Cerebellar nuclear complex (tissue), 1 donor: ENCODE measurements at regions not wholly inside any gene's neighbourhood (a gene's known extent, or its start where the extent isn't known, plus 50 kb on each side); places are given as distances from the start of the nearest gene placed in this dataset.

Experiments
- DNase-seq, 2 experiments: peaks; one replicate each; lab custom pipeline; 2025; lab: John Stamatoyannopoulos, UW

DNA sequence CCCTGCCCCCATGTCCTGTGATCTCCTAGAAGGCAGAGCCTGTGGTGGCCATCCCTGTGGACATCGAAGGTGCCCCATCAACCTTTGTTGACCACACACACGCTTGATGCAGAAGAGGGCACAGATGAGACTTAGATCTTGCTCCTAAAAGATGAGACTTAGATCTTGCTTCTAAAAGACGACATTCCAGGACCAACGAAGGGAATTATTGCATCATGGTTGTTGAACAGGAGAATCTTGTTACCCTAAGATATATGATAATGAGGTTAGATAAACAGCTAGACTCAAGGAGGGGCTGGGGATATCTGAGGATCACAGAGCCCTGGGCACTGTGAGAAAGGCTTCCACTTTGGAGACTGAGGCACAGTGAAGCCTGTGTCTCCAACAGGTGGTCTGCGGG lies 91.1 kb upstream of the WSCD2 start:
- DNase-seq = no peak

DNA sequence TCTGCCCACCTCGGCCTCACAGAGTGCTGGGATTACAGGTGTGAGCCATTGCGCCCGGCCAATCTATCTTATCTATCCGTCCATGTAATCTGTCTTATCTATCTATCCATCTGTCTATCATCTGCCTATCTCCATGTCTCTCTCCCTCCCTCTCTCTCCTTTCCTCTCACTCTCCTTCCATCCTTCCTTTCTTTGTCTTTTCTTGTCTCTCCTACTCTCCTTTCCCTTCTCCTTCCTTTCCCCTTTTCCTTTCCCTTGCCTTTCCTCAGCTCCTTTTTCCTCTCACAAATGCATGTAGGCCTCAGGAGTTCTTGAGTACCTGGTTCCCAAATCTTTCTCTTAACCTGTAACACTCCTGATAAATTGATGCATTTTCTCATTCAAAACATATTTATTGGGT lies 89.3 kb upstream of the WSCD2 start:
- no peak for DNase-seq

- no peak for DNase-seq
These were observed 88.1 kb upstream of the WSCD2 start for GRCh38 chr12:108040947-108041346.

DNA sequence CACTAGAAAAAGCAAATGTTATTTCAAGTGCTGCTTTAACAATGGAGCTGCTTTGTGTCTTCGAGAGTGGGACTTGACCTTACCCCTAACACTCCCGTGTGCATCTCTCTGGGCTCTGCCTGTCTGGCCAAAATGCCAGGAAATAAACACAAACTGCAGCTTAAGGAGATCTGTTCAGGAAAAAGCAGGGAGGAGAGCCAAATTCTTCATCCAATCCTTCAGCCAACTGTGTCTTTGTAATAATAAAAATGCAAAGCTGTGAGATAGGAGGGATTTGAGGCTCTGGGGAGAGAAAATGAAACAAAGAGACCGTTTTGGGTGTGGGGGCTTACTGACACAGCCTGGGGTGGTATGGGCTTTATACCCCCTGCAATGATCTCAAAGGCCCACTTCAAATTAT lies 85.8 kb upstream of the WSCD2 start:
- no peak for DNase-seq

DNA sequence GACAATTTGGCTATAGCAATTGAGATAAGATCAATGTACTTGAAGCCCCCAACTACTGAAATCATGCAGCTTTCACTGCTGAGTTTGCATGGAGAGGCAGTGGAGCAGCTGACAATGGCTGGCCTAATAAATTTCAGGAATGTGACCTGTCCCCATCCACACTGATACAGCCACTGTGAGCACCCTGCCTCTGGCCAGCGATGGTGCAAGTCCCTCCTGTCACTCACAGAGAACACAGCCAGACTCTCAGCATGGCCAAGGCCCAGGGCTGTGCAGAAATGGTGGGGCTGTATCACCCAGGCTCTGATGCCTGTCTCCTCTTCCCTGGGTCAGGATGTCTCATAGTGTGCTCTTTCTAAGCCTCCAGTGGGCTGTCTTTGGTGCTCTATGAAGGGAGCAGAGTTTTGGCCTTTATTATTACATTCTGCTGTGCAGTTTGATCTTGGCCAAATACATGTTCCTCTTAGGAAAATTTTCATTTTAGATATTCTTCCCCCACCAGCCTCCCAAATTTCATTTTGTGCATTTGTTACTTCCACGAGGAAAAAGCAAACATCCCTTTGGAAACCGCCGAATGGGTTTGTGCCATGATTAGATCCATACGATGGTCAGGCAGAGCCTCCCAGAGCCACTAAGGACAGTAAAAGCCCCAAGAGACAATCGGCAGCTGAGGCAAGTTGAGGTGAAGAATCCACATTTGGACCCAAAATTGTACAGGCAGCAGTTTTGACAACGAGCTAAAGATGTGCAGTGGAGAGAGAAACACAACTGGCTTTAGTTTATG lies 85.1 kb upstream of the WSCD2 start:
- DNase-seq = no peak

GRCh38 chr12:108046135-108046534 lies 83.0 kb upstream of the WSCD2 start:
- DNase-seq = no peak

DNA sequence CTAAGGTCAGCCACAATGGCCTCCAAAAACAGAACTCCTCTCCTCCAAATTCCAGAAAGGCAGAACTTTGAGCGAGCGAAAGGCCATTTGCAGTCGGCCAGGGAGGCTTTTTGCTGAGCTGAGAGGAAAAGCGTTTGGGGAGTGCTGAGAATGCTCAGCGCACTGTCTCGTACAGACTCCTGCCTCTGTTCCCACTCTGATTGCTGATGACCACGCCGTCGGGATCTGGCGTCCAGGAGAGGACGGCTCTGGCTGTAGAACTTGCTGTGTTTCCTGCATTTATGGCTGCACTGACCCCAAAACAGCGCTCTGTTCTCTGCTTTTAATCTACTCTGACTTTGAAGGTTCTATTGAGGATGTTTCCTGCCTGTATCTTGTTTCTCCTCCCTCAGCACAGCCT lies 82.4 kb upstream of the WSCD2 start:
- no peak for DNase-seq

DNA sequence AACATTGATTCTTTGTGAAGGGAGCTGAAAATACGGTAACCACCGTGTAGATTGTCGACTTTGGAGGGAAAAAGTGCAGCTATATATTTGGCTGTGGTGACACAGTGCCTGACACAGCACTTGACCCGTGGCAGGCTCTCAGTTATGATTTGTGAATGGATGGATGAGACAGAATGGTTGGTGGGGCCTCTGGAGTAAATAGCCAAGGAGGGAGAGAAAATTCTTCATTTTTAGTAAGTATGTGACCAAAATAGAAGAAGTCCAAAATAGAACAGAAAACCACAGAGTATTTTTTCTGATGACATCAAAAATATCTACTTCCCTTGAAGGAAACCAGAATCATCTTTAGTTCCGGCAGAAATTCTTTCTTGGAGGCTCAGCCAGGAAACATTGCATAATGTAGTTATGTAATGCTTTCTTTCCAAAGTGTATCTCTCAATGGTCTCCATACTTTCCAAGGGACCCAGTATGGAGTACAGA lies 82.0 kb upstream of the WSCD2 start:
- no peak for DNase-seq

- no peak for DNase-seq
These were observed 80.4 kb upstream of the WSCD2 start for GRCh38 chr12:108048686-108049085.

- no peak for DNase-seq
These were observed 78.4 kb upstream of the WSCD2 start for GRCh38 chr12:108050696-108051095.

DNA sequence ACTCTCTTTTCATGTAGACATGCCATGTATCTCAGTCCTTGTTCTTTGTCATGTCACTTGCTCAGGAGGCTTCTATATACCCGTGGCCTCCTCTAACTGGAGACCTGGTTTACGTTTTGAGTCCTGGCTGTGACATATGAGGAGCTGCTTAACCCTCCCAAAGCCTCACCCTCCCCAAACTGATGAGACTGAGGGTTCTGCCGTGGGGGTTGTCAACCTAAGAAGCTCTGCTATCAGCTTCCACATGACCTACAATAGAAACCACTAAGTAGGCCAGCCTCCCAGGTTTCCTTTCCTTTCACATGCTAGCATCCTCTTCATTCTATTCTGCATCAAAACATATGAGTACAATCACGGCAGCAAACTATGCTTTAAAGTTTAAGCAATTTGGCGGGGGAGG lies 76.8 kb upstream of the WSCD2 start:
- DNase-seq = no peak

- no peak for DNase-seq
These were observed 75.6 kb upstream of the WSCD2 start for GRCh38 chr12:108053512-108053911.

GRCh38 chr12:108054496-108054895 lies 74.6 kb upstream of the WSCD2 start:
- DNase-seq = no peak

DNA sequence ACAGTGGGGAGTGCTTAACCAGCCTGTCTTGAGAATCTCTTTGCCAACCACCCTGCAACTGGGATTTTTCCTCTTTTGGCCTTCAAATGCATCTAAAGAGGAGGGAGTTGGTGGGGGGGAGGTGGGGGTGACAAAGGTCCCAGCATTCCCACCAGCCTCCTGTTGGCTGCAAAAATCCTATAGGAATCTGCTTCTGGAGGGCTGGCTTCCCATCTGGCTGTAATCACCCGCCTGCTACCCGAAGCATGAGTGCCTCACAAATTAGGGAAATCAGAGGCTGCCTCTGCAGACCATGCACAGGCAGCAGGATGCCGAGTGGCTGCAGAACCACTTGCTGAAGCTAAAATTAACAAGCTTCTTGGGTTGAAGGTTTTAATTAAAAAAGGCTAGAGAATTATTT lies 73.9 kb upstream of the WSCD2 start:
- no peak for DNase-seq

DNA sequence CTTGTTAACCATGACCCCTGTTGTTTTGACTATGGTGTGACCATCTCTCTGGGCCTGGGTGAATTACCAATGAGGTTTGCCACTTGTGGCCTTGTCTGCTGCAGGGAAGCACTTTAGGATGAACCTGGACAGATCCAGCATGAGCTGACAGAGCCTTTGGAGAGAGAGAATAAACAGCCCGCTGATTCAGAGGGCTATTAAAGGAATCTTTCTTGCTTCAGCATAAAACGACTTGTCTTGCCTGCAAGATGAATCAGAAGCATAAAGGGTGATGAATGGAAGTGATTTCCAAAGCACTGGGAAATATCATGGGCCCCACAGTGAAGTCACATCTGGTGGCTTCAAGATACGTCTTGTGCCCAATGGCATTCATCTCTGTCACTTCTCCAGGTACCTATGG lies 69.0 kb upstream of the WSCD2 start:
- DNase-seq = no peak

DNA sequence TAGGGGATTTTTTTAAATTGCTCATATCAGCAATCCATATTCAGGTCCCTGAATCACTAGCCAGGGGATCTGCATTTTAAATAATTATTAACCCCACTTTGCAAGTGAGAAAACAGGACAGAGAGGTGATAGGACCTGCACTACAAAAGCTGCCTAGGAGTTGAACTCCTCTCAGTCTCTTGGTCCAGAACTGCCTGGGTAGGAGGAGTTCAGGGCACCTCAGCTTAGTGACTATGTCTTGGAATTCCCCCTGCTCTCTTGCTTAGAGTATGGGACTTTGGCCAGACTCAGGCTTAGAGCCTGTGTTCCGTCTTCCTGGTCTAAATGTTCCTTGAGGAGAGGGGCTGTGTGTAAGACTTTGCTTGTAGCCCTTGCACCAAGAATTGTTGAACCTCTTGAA lies 68.2 kb upstream of the WSCD2 start:
- DNase-seq = no peak

DNA sequence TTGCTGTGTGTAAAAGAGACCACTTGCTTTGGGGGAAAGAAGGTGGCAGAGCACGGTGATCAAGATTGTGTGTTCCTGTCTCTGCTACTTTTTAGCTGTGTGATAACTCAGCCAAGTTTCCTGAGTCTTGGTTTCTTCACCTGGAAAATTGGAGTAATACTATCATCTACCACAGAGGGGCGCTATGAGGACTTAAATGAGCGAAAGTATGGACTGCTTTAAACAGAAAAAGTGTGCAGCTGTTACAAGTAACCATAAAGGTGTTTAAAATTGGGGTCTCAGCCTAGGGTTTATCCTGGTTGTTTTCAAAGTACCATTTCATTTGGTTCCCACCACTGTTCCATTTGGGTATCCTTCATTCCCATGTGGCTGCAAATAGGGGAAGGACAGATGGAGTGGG lies 65.9 kb upstream of the WSCD2 start:
- no peak for DNase-seq

DNA sequence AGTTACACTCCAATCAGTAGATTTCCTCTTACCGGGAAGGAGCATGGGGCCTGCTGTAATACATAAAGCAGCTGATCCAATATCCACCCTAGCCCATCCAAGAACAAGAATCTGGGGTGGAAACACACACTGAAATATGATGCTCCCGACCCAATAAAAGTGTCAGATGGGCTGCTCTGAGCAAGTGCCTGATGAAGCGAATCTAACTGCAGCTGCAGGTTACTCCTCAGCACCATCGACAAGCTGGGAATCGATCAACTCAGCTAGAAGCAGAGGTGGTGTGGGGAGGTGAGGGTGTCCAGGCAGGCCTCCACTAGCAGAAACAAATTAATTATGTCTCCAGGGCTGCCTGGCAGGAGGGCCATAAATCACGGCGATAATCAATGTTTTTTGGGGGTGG lies 64.0 kb upstream of the WSCD2 start:
- no peak for DNase-seq

- DNase-seq = no peak
These were observed 62.2 kb upstream of the WSCD2 start for GRCh38 chr12:108066583-108067577.

- DNase-seq = no peak
These were observed 59.4 kb upstream of the WSCD2 start for GRCh38 chr12:108069651-108070165.

DNA sequence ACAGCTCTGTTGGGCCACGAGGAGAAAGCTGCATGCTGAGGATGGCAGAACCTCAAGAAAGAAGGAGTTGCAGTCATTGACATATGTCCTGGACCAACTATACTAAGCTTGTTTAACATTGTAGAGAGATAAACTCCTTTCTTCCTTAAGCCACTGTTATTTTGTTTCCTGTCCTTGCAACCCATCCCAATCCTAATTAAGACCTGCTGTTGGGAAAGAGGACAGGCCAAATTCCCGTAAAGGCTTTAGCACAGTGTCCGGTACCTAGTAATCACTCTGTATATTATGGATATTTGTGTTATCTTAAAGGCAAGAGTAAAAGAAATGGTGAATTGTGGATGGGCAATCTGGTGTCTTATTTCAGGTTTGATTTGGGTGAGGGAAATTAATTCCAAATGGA lies 53.5 kb upstream of the WSCD2 start:
- no peak for DNase-seq

- DNase-seq = no peak
These were observed 52.5 kb upstream of the WSCD2 start for GRCh38 chr12:108076556-108076955.

- no peak for DNase-seq
These were observed 50.7 kb upstream of the WSCD2 start for GRCh38 chr12:108078428-108078827.
